ENCODE measurements at regions not wholly inside any gene's neighbourhood (a gene's known extent, or its start where the extent isn't known, plus 50 kb on each side); places are given as distances from the start of the nearest gene placed in this dataset.

GRCh38 chr2:64914735-64915509 lies 74.3 kb upstream of the SLC1A4 start:
- TF ChIP-seq POLR2A (IDR thresholded peaks at IDR 0.05; ENCODE audit: low read depth, low read length) (peak; percentile 65; the same call in 1 of the 2 replicates), POLR2AphosphoS5 (IDR thresholded peaks at IDR 0.05; ENCODE audit: low read depth, low read length) (peak; percentile 70)
